ENCODE measurements at regions not wholly inside any gene's neighbourhood (a gene's known extent, or its start where the extent isn't known, plus 50 kb on each side); places are given as distances from the start of the nearest gene placed in this dataset.
"Not testable (repeated sequence)": the region's sequence is repeated elsewhere in the genome, so short reads cannot be mapped to it uniquely, and the experiment has no call there.

- not testable (repeated sequence) for TF ChIP-seq POLR2A, CTCF (IDR thresholded peaks at IDR 0.05)
Observed at GRCh38 chr1:191813593-191813992, 344.7 kb upstream of the RGS18 start.
